ENCODE measurements at regions not wholly inside any gene's neighbourhood (a gene's known extent, or its start where the extent isn't known, plus 50 kb on each side); places are given as distances from the start of the nearest gene placed in this dataset.

DNA sequence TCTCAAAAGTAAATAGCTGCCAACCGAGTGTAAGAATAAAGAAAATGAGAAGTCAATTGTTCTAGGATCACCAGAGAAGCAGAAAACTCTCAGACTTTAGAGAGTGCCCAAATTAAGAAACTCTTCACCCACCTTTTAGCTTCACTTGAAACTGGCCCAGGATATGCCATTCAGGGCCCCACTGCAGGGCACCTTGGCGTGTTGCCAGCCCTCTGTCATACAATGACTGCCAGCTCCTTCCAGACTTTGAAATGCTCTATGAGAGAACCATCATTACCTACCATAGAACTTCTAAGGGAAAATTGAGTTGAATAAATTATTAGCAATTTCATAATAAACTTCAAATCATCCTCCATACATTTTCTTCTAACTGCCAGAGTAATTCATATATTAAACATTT lies 240.5 kb downstream of the CETN3 start:
- Histone ChIP-seq H3K36me3 (no peaks in the 10 kb centered on the region), H3K27me3 (no peaks in the 10 kb centered on the region), H3K4me1 (peaks cover 0 to 3% of the 10 kb centered on the region in 2 donors), H3K27ac (no peak overlapping the region), H3K4me3 (no peak overlapping the region), H3K9me3 (no peaks in the 10 kb centered on the region)
- TF ChIP-seq, protein P1, sequence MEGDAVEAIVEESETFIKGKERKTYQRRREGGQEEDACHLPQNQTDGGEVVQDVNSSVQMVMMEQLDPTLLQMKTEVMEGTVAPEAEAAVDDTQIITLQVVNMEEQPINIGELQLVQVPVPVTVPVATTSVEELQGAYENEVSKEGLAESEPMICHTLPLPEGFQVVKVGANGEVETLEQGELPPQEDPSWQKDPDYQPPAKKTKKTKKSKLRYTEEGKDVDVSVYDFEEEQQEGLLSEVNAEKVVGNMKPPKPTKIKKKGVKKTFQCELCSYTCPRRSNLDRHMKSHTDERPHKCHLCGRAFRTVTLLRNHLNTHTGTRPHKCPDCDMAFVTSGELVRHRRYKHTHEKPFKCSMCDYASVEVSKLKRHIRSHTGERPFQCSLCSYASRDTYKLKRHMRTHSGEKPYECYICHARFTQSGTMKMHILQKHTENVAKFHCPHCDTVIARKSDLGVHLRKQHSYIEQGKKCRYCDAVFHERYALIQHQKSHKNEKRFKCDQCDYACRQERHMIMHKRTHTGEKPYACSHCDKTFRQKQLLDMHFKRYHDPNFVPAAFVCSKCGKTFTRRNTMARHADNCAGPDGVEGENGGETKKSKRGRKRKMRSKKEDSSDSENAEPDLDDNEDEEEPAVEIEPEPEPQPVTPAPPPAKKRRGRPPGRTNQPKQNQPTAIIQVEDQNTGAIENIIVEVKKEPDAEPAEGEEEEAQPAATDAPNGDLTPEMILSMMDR (IDR thresholded peaks at IDR 0.05), result no peak
- TF ChIP-seq POLR2A (IDR thresholded peaks at IDR 0.05) (no peak), POLR2AphosphoS5 (IDR thresholded peaks at IDR 0.05) (no peak)
- intact Hi-C loops (cut with DNase I; ENCODE audit: low total_unique reads), result no loop called here
- DNase-seq (ENCODE audit: low spot score in 2 of 2), result no peak

DNA sequence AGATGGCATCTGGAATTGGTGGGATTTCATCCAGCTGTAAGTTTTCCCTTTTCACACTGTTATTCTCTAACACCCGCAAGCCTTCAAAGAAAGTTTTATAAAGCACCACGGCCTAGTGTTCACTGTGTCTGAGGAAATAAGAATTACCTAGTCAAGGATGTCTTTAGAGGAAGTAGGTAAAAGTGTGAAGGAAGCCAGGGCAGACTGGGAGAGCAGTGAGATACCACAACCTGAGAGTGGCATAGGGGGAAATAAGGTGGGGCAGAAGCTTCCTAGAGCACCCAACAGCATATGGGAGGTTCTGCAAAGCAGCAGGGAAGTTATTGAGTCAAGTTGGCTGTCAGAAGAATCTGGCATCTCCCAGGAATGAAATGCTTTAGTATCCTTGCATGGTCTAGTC lies 241.2 kb downstream of the CETN3 start:
- no peak overlapping the region for H3K27ac ChIP-seq
- H3K36me3 ChIP-seq, result no peaks in the 10 kb centered on the region
- no peak for DNase-seq (ENCODE audit: low spot score in 2 of 2)
- H3K4me3 ChIP-seq, result no peak overlapping the region
- TF ChIP-seq POLR2AphosphoS5 (IDR thresholded peaks at IDR 0.05), result no peak
- TF ChIP-seq POLR2A (IDR thresholded peaks at IDR 0.05), result no peak
- TF ChIP-seq, protein P1 (IDR thresholded peaks at IDR 0.05), result no peak
- H3K9me3 ChIP-seq, result no peaks in the 10 kb centered on the region
- H3K4me1 ChIP-seq, result peaks cover 0 to 3% of the 10 kb centered on the region in 2 donors
- intact Hi-C loops (cut with DNase I; ENCODE audit: low total_unique reads), result no loop called here
- no peaks in the 10 kb centered on the region for H3K27me3 ChIP-seq

DNA sequence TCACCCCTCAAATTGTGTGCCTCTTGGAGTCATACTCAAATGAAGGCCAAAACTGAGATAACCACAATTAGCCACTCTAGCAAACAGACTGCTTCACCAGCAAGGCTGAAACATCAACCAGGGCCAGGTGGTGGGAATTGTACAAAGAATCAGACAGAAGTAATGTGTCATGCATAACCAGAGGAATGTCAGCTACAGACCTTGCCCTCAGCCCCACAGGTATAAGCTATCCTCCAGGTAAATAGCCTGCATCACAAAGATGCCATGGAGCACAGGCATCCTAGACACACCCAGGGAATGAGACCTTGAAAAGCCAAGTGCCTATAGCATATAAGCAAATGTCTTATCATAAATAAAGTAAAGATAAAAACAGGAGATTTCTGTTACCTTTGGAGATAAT lies 242.7 kb downstream of the CETN3 start:
- Histone ChIP-seq H3K36me3 (no peaks in the 10 kb centered on the region), H3K9me3 (no peaks in the 10 kb centered on the region), H3K27ac (no peak overlapping the region), H3K4me1 (peaks cover 0 to 3% of the 10 kb centered on the region in 2 donors), H3K4me3 (no peak overlapping the region), H3K27me3 (no peaks in the 10 kb centered on the region)
- DNase-seq (ENCODE audit: low spot score in 2 of 2), result no peak
- no peak for TF ChIP-seq POLR2A (IDR thresholded peaks at IDR 0.05)
- TF ChIP-seq, protein P1 (IDR thresholded peaks at IDR 0.05), result no peak
- no peak for TF ChIP-seq POLR2AphosphoS5 (IDR thresholded peaks at IDR 0.05)
- intact Hi-C loops (cut with DNase I; ENCODE audit: low total_unique reads), result no loop called here

DNA sequence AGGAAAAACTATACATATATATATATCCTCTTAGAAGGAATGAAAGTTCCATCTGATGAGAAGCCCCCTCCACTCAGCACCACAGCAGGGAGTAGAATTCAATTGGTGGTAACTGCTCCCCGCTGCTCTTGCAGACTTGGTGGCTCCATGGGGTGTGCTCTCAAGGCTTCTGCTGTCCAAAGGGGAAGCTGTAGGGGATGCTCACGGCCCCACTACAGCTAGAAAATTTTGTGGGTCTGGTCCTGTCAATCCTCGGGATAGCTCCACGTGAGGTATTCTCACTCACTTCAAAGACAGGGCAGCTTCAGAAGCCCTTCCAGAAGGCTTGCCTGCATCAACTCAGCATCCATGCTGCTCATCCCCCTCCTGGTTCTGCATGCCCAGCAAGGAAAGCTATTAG lies 247.2 kb downstream of the CETN3 start:
- intact Hi-C loops (cut with DNase I; ENCODE audit: low total_unique reads), result no loop called here
- no peak overlapping the region for H3K27ac ChIP-seq
- H3K4me3 ChIP-seq, result no peak overlapping the region
- no peaks in the 10 kb centered on the region for H3K9me3 ChIP-seq
- H3K27me3 ChIP-seq, result no peaks in the 10 kb centered on the region
- no peak for DNase-seq (ENCODE audit: low spot score in 2 of 2)
- TF ChIP-seq POLR2AphosphoS5 (IDR thresholded peaks at IDR 0.05) (no peak), POLR2A (IDR thresholded peaks at IDR 0.05) (no peak)
- TF ChIP-seq, protein P1 (IDR thresholded peaks at IDR 0.05), result no peak
- no peaks in the 10 kb centered on the region for H3K36me3 ChIP-seq
- H3K4me1 ChIP-seq, result no peaks in the 10 kb centered on the region

DNA sequence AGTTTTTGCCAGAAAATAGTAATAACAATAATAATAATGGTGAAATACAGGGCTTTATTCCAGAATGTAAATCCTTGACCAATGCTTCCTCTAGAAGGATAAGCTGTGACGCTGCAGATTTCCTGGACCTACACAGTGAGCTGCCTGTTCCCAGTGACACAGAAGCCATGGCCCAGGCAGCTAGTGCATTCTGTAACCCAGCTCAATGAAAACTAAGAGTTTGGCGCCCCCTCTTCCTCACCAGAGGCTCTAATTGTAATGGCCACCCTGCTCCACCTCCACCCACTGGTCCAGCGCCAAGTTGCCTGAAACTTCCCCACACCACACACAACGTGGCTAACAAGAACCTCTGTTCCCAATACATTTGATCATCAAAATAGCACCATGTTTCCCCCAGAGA lies 248.1 kb downstream of the CETN3 start:
- H3K4me3 ChIP-seq, result no peak overlapping the region
- intact Hi-C loops (cut with DNase I; ENCODE audit: low total_unique reads), result no loop called here
- H3K4me1 ChIP-seq, result no peaks in the 10 kb centered on the region
- TF ChIP-seq POLR2A (IDR thresholded peaks at IDR 0.05) (no peak), POLR2AphosphoS5 (IDR thresholded peaks at IDR 0.05) (no peak)
- TF ChIP-seq, protein P1 (IDR thresholded peaks at IDR 0.05), result no peak
- H3K36me3 ChIP-seq, result no peaks in the 10 kb centered on the region
- H3K9me3 ChIP-seq, result no peaks in the 10 kb centered on the region
- no peak for DNase-seq (ENCODE audit: low spot score in 2 of 2)
- H3K27ac ChIP-seq, result no peak overlapping the region
- no peaks in the 10 kb centered on the region for H3K27me3 ChIP-seq
